ENCODE measurements at regions not wholly inside any gene's neighbourhood (a gene's known extent, or its start where the extent isn't known, plus 50 kb on each side); places are given as distances from the start of the nearest gene placed in this dataset.

- TF ChIP-seq CTCF (IDR thresholded peaks at IDR 0.05) (no peak), SIN3A (IDR thresholded peaks at IDR 0.05; ENCODE audit: borderline replicate concordance, insufficient read depth, low read depth, low read length) (no peak), POLR2AphosphoS5 (IDR thresholded peaks at IDR 0.05; ENCODE audit: low read depth, low read length) (no peak), REST (IDR thresholded peaks at IDR 0.05; ENCODE audit: insufficient read depth in 1 of 2, low read depth in 2 of 2, low read length in 1 of 2) (no peak)
Observed at GRCh38 chr6:113475392-113475791, 381.8 kb upstream of the MARCKS start.
